Stimulated activated CD8-positive, alpha-beta memory T cell treated with anti-CD3 and anti-CD28 coated beads, Interleukin-15, amount 100 ng/mL, for 4 hours (primary cell): ENCODE measurements at regions not wholly inside any gene's neighbourhood (a gene's known extent, or its start where the extent isn't known, plus 50 kb on each side); places are given as distances from the start of the nearest gene placed in this dataset.

Experiments used
- DNase-seq, 2 donors: peaks; one replicate each; pipeline ENCODE4 v3.0.0-alpha.2; 2020; ENCODE audit warnings: low read depth in 2 of 2

GRCh38 chr11:128262463-128263345 lies 324.7 kb downstream of the ETS1 start:
- no peak for DNase-seq

- no peak for DNase-seq
Measured at GRCh38 chr11:128261011-128261421, 326.3 kb downstream of the ETS1 start.

- DNase-seq, result no peak
Measured at GRCh38 chr11:128260398-128260797, 327.0 kb downstream of the ETS1 start.

- DNase-seq, result no peak
Measured at GRCh38 chr11:128259816-128260215, 327.5 kb downstream of the ETS1 start.

GRCh38 chr11:128254941-128255340 lies 332.4 kb downstream of the ETS1 start:
- no peak for DNase-seq

- no peak for DNase-seq
Measured at GRCh38 chr11:128251140-128251539, 336.2 kb downstream of the ETS1 start.

- DNase-seq, result no peak
Measured at GRCh38 chr11:128250482-128250881, 336.9 kb downstream of the ETS1 start.

- no peak for DNase-seq
Measured at GRCh38 chr11:128246810-128247594, 340.4 kb downstream of the ETS1 start.

GRCh38 chr11:128246364-128246801 lies 341.0 kb downstream of the ETS1 start:
- no peak for DNase-seq

GRCh38 chr11:128244871-128245270 lies 342.5 kb downstream of the ETS1 start:
- DNase-seq, result no peak

GRCh38 chr11:128242451-128242850 lies 344.9 kb downstream of the ETS1 start:
- DNase-seq, result no peak

GRCh38 chr11:128240546-128240945 lies 346.8 kb downstream of the ETS1 start:
- DNase-seq, result no peak

GRCh38 chr11:128239306-128239705 lies 348.1 kb downstream of the ETS1 start:
- DNase-seq, result no peak

- DNase-seq, result no peak
Measured at GRCh38 chr11:128238521-128239265, 348.7 kb downstream of the ETS1 start.

GRCh38 chr11:128236506-128237498 lies 350.6 kb downstream of the ETS1 start:
- no peak for DNase-seq

- DNase-seq, result no peak
Measured at GRCh38 chr11:128235958-128236357, 351.4 kb downstream of the ETS1 start.

- no peak for DNase-seq
Measured at GRCh38 chr11:128235426-128235825, 351.9 kb downstream of the ETS1 start.

GRCh38 chr11:128234143-128234542 lies 353.2 kb downstream of the ETS1 start:
- DNase-seq, result no peak

- DNase-seq, result peak in 1 of 2 donors; percentile 1
Measured at GRCh38 chr11:128232588-128232987, 354.8 kb downstream of the ETS1 start.

GRCh38 chr11:128231845-128232410 lies 355.4 kb downstream of the ETS1 start:
- DNase-seq, result no peak
